ENCODE measurements at regions not wholly inside any gene's neighbourhood (a gene's known extent, or its start where the extent isn't known, plus 50 kb on each side); places are given as distances from the start of the nearest gene placed in this dataset.

- TF ChIP-seq, protein P1, sequence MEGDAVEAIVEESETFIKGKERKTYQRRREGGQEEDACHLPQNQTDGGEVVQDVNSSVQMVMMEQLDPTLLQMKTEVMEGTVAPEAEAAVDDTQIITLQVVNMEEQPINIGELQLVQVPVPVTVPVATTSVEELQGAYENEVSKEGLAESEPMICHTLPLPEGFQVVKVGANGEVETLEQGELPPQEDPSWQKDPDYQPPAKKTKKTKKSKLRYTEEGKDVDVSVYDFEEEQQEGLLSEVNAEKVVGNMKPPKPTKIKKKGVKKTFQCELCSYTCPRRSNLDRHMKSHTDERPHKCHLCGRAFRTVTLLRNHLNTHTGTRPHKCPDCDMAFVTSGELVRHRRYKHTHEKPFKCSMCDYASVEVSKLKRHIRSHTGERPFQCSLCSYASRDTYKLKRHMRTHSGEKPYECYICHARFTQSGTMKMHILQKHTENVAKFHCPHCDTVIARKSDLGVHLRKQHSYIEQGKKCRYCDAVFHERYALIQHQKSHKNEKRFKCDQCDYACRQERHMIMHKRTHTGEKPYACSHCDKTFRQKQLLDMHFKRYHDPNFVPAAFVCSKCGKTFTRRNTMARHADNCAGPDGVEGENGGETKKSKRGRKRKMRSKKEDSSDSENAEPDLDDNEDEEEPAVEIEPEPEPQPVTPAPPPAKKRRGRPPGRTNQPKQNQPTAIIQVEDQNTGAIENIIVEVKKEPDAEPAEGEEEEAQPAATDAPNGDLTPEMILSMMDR (conservative IDR thresholded peaks at IDR 0.05; ENCODE audit: low read depth, low read length) = no peak
- TF ChIP-seq EZH2 (IDR thresholded peaks at IDR 0.05; ENCODE audit: borderline replicate concordance, low read depth, low read length, poor library complexity, severe bottlenecking) = no peak
These were observed 456.4 kb downstream of the NFIB start for GRCh38 chr9:13857521-13857920.

All from A673 (cell line).